ENCODE measurements at regions not wholly inside any gene's neighbourhood (a gene's known extent, or its start where the extent isn't known, plus 50 kb on each side); places are given as distances from the start of the nearest gene placed in this dataset.

DNA sequence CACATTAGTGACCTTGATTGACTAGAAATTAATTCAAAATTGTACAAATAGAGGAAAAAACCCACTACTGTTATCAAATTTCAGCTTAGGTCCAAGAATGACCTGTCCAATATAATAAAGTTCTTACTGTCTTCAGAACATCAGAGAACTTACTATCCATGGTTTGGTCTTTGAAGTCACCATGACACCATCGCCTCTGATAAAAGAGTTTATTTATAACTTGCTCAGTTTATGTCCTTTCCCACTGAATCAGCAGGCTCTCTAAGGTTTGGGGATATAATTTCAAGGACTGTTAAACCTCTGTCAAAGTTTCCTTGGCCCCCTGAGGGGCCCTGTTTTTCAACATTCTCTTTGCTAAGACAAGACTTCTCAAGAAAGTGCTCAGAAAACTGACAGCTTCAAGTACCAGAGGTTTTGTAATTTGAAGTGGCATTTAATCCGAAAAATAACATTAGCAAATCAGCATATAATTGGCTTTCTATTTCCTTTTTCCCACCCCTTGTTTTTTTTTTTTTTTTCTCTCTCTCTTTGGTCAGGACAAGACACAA, 191.7 kb upstream of the FERD3L start:
- POLR2A ChIA-PET: no interaction called here
- CTCF ChIA-PET: no interaction called here
- Mint-ChIP-seq H3K36me3 (ENCODE audit: low read depth) (no peaks in the 10 kb centered on the region), H3K4me3 (no peak overlapping the region), H3K9me3 (peaks cover 2% of the 10 kb centered on the region), H3K4me1 (ENCODE audit: low read depth) (no peaks in the 10 kb centered on the region), H3K27ac (no peak overlapping the region), H3K27me3 (no peaks in the 10 kb centered on the region)
- no peak for DNase-seq
- intact Hi-C loops (cut with micrococcal nuclease): no loop called here
- TF ChIP-seq, protein P1, sequence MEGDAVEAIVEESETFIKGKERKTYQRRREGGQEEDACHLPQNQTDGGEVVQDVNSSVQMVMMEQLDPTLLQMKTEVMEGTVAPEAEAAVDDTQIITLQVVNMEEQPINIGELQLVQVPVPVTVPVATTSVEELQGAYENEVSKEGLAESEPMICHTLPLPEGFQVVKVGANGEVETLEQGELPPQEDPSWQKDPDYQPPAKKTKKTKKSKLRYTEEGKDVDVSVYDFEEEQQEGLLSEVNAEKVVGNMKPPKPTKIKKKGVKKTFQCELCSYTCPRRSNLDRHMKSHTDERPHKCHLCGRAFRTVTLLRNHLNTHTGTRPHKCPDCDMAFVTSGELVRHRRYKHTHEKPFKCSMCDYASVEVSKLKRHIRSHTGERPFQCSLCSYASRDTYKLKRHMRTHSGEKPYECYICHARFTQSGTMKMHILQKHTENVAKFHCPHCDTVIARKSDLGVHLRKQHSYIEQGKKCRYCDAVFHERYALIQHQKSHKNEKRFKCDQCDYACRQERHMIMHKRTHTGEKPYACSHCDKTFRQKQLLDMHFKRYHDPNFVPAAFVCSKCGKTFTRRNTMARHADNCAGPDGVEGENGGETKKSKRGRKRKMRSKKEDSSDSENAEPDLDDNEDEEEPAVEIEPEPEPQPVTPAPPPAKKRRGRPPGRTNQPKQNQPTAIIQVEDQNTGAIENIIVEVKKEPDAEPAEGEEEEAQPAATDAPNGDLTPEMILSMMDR (IDR thresholded peaks at IDR 0.05): no peak
- ATAC-seq: no peak

DNA sequence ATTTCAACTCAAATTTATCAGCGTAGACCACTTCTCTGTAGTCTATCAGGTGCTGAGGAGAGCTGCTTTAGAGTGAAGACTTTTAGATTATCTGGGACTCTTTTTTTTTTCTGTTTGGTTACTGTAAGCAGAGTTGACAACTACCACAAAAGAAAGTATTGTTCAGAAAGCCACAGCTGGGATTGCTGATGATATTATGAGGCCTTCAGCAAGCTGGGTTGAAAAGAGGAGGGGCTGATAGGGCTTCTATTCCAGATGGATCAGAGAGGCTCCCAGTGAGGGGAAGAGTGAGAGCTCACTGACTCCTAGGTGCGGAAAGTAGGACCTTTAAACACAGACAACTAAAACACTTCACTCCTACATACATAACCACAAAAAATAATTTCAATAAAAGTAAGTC, 188.5 kb upstream of the FERD3L start:
- ChIA-PET POLR2A (no interaction called here), CTCF (no interaction called here)
- DNase-seq (no peak), ATAC-seq (no peak)
- H3K27me3 Mint-ChIP-seq: no peaks in the 10 kb centered on the region
- no peaks in the 10 kb centered on the region for H3K4me1 Mint-ChIP-seq (ENCODE audit: low read depth)
- intact Hi-C loops (cut with micrococcal nuclease): no loop called here
- no peaks in the 10 kb centered on the region for H3K36me3 Mint-ChIP-seq (ENCODE audit: low read depth)
- no peak overlapping the region for H3K4me3 Mint-ChIP-seq
- no peak overlapping the region for H3K27ac Mint-ChIP-seq
- no peaks in the 10 kb centered on the region for H3K9me3 Mint-ChIP-seq
- TF ChIP-seq, protein P1 (IDR thresholded peaks at IDR 0.05): no peak

DNA sequence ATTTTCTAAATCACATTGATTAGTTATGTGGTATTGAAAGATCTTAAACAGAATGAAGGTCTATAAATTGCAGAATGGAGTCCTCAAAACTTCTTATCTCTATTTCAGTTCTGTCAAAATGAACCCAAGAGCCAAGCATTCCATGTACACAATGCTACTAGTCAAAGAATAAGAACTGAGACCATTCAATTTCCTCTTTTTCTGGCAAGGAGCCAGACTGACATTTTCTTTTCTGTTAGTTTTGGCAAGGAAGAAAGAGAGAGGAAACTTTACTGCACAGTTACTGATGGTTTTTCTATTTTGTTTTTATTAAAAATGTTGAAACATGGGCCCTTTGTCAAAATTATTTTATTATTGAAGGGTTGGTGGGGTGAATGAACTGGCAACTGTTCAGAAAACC, 181.8 kb upstream of the FERD3L start:
- H3K4me1 Mint-ChIP-seq (ENCODE audit: low read depth): no peaks in the 10 kb centered on the region
- ATAC-seq (no peak), DNase-seq (no peak)
- H3K27me3 Mint-ChIP-seq: no peaks in the 10 kb centered on the region
- ChIA-PET CTCF (interaction anchor here (0.6 kb wide), 1 partner anchor 115 kb away, joined by 3 read pairs; no protein-coding TSS in a partner anchor), POLR2A (no interaction called here)
- intact Hi-C loops (cut with micrococcal nuclease): no loop called here
- no peaks in the 10 kb centered on the region for H3K9me3 Mint-ChIP-seq
- H3K4me3 Mint-ChIP-seq: no peak overlapping the region
- TF ChIP-seq, protein P1 (IDR thresholded peaks at IDR 0.05): no peak
- H3K36me3 Mint-ChIP-seq (ENCODE audit: low read depth): no peaks in the 10 kb centered on the region
- H3K27ac Mint-ChIP-seq: no peak overlapping the region

DNA sequence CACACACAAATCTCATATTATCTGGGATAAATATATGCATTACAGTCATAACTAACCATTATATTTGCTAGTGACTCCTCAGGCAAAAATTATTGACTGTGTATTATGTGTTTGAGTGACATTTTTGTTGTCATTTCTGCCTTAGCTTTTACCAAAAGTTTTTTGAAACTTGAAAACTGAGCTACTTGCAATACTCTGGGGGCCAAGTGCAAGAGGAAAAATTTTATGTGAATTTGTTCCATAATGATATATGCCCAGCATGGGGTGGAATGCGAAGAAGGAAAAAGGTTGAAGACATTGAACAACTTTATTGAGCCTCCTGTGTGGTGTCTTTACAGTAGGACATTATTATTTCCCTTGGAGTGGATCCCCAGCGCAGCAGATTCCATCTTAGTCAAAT, 176.8 kb upstream of the FERD3L start:
- ATAC-seq: no peak
- Mint-ChIP-seq H3K27me3 (no peaks in the 10 kb centered on the region), H3K27ac (no peak overlapping the region), H3K4me3 (no peak overlapping the region), H3K36me3 (ENCODE audit: low read depth) (no peaks in the 10 kb centered on the region), H3K9me3 (no peaks in the 10 kb centered on the region), H3K4me1 (ENCODE audit: low read depth) (no peaks in the 10 kb centered on the region)
- ChIA-PET POLR2A (no interaction called here), CTCF (no interaction called here)
- intact Hi-C loops (cut with micrococcal nuclease): no loop called here
- TF ChIP-seq, protein P1 (IDR thresholded peaks at IDR 0.05): no peak
- no peak for DNase-seq

DNA sequence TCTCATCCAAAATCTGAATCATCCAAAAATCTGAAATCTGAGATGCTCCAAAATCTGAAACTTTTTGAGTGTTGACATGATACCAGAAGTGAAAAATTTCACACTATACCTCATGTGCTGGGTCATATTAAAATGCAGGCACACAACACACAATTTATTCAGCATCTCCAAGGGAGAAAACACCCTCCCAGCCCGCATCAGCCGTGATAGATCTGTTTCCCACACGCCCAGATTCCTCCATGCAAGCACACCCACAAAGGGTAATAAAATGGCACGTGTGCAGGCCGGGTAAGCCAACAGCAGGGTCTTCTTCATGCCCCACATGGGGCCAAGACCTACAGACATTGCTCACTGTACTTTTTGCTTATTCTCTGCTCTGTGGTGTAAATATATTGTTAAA, 173.1 kb upstream of the FERD3L start:
- Mint-ChIP-seq H3K27ac (no peak overlapping the region), H3K9me3 (no peaks in the 10 kb centered on the region), H3K27me3 (no peaks in the 10 kb centered on the region), H3K36me3 (ENCODE audit: low read depth) (no peaks in the 10 kb centered on the region), H3K4me3 (no peak overlapping the region), H3K4me1 (ENCODE audit: low read depth) (no peaks in the 10 kb centered on the region)
- POLR2A ChIA-PET: no interaction called here
- intact Hi-C loops (cut with micrococcal nuclease): no loop called here
- TF ChIP-seq, protein P1 (IDR thresholded peaks at IDR 0.05): no peak
- ATAC-seq (no peak), DNase-seq (no peak)
- CTCF ChIA-PET: no interaction called here
